Skin of body (tissue), 1 donor: ENCODE measurements at regions not wholly inside any gene's neighbourhood (a gene's known extent, or its start where the extent isn't known, plus 50 kb on each side); places are given as distances from the start of the nearest gene placed in this dataset.

Source experiments
- DNase-seq: peaks from one replicate; lab custom pipeline; 2025; lab: John Stamatoyannopoulos, UW

- no peak for DNase-seq
Measured at GRCh38 chr7:67990003-67990402, 993.4 kb downstream of the TYW1 start.

GRCh38 chr7:67990716-67991115 is 994.1 kb downstream of the TYW1 start:
- DNase-seq: no peak

DNA sequence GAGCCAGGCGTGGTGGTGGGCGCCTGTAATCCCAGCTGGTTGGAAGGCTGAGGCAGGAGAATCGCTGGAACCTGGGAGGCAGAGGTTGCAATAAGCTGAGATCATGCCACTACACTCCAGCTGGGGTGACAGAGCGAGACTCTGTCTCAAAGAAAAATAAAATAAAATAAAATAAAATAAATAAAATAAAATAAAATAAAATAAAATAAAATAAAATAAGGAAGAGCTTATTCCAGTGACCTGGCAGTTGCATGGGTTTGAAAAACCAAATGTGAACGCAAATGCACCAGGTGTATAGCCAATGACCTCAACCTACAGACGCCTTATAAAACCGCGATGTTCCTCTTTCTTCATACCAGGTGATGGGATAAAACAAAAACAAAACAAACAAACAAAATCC is 995.7 kb downstream of the TYW1 start:
- DNase-seq: no peak

DNA sequence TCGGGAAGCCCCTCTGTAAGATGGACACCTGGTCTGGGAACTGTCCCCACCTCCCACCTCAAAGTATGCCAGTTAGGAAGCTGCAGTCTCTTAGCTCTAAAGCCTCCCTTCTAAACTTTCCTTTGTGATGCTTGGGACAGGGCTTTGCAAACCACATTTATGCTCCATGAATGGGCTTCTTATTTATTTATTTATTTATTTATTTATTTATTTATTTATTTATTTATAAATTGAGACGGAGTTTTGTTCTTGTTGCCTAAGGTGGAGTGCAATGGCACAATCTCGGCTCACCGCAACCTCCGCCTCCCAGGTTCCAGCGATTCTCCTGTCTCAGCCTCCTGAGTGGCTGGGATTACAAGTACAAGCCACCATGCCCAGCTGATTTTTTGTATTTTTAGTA is 1009.4 kb downstream of the TYW1 start:
- no peak for DNase-seq

DNA sequence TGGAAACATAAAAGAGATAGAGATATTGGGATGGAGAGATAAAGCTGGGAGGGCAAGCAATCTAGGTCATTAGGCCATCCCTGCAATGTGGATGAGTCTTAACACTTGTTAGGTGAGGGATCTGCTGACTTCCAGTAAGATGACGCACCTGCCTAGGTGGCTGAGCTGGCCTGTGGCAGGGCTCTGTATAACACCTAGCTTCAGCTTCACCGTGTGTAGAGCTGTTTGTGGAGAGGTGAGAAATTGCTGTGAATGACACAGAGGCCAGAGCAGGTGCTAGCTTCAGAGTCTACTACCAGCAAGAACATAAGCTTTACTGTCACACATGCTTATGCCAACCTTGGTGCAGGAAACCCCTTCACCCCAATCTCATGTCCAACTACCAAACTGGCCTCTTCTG is 1010.0 kb downstream of the TYW1 start:
- DNase-seq: no peak

DNA sequence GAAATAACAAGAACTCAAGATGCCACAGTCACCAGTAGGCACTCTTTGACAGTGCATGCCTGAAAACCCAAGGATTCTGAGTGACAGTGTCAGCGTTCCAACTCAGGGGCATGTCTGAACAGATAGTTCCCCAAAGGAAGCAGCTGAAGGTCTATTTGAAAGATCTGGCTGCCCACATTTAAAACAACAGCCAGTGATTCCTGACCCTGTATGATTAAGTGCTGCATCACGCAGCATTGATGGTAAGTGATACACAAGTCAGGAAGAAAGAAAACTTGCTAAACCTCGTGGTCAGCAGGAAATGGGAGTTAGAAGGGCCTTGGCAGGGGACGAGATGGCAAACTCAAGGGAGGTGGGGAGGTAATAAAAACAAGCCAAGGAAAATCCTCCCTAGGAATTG is 1013.1 kb downstream of the TYW1 start:
- no peak for DNase-seq

GRCh38 chr7:68014031-68014736 is 1017.6 kb downstream of the TYW1 start:
- DNase-seq: no peak

DNA sequence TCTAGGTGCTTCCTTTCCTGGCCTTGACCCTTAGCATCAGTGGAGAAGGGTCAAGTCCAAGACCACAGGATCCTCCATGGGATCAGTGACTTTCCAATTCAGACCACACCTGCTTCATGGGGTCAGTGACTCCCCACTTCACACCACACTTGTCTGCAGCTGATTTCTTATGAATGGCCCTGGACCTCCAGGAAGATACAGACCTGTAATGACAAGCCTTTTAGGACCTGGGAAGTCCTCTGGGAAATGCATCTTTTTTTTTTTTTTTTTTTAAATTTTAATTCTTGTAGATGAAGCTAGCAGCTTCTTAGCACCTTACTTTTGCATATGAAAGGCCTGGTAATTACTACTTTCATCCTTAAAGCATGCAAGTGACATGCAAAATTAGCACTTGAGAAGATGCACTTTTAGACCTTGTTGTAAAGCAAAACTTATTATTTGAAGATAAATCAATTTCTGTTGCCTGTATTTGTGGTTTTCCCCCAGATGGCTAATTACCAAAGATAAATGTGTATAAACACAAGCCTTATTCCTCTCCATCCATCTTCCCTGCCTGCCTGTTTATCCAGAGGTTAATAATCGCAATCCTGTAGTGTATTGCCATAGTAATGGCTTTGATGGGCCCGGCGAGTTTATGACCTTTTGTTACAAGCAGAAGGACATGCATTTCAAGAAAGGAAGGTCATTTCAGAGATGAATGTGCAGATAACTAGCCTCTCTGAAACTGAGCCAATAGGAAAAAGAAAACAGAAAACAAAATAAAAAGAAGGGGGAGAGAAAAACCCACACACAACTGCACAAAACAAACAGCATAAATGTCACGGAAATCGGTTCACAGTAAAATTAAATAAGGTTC is 1018.7 kb downstream of the TYW1 start:
- no peak for DNase-seq

DNA sequence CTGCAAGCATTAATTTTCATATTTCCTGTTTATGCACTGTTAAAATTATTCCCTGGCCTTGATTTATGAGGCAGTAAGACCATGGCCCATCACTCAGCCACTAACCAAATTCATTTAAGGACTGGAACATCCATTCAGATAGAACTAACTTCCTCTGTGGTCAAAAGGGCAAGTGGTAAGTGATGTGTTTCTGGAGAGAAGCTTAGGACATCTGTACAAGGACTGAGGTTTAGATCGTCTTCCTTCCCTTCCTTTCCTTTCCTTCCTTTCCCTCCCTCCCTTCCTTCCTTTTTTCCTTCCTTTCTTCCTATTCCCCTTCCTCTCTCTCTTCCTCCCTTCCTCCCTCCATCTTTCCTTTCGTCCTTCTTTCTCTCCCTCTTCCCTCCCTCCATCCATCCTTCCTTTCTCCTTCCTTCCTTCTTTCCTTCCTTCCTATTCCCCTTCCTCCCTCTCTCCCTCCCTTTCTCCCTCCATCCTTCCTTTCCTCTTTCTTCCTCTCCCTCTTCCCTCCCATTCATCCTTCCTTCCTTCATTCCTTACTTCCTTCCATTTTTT is 1019.4 kb downstream of the TYW1 start:
- DNase-seq: no peak

DNA sequence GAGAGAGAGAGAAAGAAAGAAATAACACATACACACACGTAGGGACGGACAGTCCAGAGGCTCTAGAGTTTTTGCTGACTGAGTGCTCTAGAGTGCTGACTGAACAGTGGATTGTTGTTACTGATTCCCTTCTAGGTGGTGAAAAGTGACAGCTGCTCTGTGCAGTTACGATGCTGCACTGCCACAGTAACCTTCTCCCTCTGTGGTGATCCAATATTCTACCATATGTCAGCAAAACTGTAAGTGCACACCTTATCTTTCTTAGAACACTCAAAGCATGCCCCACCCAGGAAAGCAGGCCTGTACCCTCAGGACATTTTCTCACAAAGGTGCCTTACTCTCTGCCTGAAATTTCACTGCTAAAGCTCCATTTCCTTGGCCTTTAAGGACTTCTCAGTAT is 1023.5 kb downstream of the TYW1 start:
- no peak for DNase-seq

DNA sequence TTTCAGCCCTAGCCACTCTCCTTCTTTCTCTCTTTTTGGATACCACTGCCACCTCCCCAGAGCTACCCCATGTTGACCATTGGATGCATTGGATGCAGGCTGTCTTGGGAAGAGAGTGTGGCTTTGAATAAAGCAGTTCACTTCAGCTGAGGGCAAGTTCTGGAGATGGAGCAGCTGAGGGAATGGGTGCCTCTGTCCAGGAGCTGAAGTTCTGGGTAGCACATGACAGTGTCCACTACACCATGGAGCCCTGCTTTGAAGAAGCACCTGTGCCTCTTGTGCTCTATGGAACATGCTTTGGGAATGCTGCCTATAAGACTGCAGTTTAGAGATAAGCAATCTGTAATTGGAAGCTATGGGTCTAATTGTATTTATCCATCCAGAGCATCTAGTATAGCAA is 1028.7 kb downstream of the TYW1 start:
- no peak for DNase-seq

GRCh38 chr7:68030530-68030929 is 1033.9 kb downstream of the TYW1 start:
- DNase-seq: no peak

GRCh38 chr7:68031180-68031943 is 1034.7 kb downstream of the TYW1 start:
- DNase-seq: no peak

DNA sequence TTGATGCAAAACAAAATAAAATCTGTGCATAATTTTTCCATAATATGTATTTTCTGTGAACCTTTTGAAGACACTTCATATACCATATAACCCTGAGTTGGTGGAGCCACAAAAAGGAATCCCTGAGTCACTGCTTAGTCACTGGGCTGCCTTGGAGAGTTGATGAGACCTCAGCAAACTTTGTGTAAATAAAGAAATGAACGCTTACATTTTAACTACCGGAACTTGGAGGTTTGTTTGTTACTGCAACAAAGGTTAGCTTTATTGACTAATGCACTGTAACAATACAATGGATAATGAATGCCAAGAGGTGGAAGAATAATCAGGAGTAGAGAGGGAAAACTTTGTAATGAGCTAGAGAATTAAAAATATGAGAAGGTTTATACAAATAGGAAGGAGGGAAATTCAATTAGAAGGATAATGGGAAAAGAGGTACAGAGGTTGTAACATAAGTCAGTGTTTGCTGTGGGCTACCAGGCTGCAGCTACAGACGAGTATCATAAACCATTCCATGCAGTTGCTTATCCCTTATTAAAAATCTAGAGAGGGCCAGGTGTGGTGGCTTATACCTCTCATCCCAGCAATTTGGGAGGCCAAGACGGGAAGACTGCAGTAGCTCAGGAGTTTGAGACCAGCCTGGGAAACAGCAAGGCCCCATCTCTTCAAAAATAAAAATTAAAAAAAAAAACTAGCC is 1042.1 kb downstream of the TYW1 start:
- no peak for DNase-seq

- no peak for DNase-seq
Measured at GRCh38 chr7:68041554-68041953, 1044.9 kb downstream of the TYW1 start.

GRCh38 chr7:68043546-68043945 is 1046.9 kb downstream of the TYW1 start:
- no peak for DNase-seq

DNA sequence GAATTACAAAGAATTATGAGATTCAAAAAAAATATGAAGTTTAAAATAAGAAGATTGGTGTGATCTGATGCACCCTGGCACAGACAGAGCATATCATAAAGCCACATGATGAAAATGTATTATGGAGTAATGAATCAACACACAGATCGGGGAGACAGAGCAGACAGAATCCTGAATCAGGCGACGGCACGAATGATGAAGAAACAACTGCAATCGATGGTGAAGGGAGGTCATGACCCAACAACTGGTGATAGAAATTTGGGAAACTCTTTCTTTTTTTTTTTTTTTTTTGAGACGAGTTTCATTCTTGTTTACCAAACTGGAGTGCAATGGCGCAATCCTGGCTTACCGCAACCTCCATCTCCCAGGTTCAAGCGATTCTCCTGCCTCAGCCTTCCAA is 1054.0 kb downstream of the TYW1 start:
- no peak for DNase-seq

DNA sequence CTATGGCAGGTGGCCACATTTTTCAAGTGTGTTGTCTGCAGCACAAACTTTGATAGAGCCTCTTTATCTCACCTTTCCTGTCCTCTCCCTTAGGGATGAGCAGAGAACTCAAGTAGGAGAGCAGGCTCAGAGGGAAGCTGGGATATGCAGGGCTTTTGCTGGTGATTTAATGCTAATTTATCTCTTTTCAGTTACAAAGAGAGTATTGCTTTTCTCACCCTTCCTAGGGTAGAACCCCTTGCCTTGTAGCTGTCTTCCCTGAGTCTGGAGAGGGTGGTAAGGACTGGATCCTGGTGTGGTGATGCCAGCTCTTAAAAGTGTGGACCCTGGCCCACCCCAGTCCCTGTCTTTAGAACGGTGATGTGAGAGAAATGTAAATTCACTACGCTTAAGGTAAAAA is 1061.4 kb downstream of the TYW1 start:
- no peak for DNase-seq

- no peak for DNase-seq
Measured at GRCh38 chr7:68063171-68063570, 1066.5 kb downstream of the TYW1 start.

DNA sequence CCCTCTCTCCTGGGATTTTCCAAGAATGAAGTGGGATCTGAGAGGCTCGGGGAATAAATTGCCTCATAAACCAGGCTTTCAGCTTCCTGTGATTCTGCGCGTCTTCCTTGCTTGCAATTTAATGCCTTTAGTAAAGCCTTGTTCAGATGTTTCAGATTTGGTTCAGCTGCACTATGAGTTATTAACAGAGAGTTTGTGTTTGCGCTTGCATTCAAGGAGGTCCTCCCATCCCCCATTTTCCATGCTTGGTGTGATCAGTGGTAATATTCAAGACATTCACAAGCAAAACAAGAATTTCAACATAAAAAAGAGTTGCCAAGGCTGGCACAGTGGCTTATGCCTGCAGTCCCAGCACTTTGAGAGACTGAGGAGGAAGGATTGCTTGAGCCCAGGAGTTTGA is 1068.9 kb downstream of the TYW1 start:
- DNase-seq: peak; percentile 63

DNA sequence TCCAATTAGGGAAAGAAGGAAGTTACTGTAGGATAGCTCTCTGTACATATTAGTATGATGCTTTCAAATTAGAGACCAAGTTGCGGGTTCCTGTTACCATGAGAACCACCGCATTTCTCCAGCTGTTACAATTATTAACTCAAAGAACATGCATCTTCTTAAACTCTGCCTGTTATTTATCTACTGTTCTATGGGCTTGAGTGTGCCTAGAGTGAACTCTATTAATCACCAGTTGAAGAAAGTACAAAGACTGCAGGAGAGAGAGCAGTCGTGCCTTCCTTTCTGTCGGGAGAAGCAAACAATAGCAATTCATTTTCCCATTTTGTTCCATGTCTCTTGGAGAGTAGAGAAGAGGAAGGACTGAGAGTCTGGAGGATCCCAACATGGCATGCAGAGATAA is 1071.2 kb downstream of the TYW1 start:
- no peak for DNase-seq
